Activated CD4-positive, alpha-beta memory T cell treated with anti-CD3 and anti-CD28 coated beads for 36 hours (primary cell): ENCODE measurements at regions not wholly inside any gene's neighbourhood (a gene's known extent, or its start where the extent isn't known, plus 50 kb on each side); places are given as distances from the start of the nearest gene placed in this dataset.
"Not testable (repeated sequence)": the region's sequence is repeated elsewhere in the genome, so short reads cannot be mapped to it uniquely, and the experiment has no call there.

Experiments used
- CTCF ChIA-PET: fragments of 350-600 bp; sonication (Branson Sonifier 250); formaldehyde crosslinking; loops from one replicate; lab custom pipeline; 2021; ENCODE audit warnings: antibody characterized with exemption, inconsistent platforms; lab: Charles Lee
- POLR2A ChIA-PET: fragments of 350-600 bp; sonication (Branson Sonifier 250); formaldehyde crosslinking; loops from one replicate; lab custom pipeline; 2021; ENCODE audit warnings: antibody characterized with exemption; lab: Charles Lee
- DNase-seq: peaks from one replicate; pipeline ENCODE4 v3.0.0-alpha.2; 2020
- H3K27ac Mint-ChIP-seq: one replicate; pipeline ENCODE4 v1.8.0; 2021; ENCODE audit warnings: mixed read lengths
- H3K27me3 Mint-ChIP-seq: one replicate; pipeline ENCODE4 v1.8.0; 2021; ENCODE audit warnings: mixed read lengths
- H3K36me3 Mint-ChIP-seq: one replicate; pipeline ENCODE4 v1.8.0; 2021; ENCODE audit warnings: mixed read lengths
- H3K4me1 Mint-ChIP-seq: one replicate; pipeline ENCODE4 v1.8.0; 2021; ENCODE audit warnings: low read depth, mixed read lengths
- H3K4me3 Mint-ChIP-seq: one replicate; pipeline ENCODE4 v1.8.0; 2021; ENCODE audit warnings: mild to moderate bottlenecking, mixed read lengths
- H3K9me3 Mint-ChIP-seq: one replicate; pipeline ENCODE4 v1.8.0; 2021; ENCODE audit warnings: mixed read lengths
- intact Hi-C: fragments of 100-400 bp; cut with micrococcal nuclease; formaldehyde crosslinking; loops from one replicate; pipeline ENCODE4 v1.15.1; 2023

- ChIA-PET CTCF (no interaction called here), POLR2A (no interaction called here)
- H3K4me1 Mint-ChIP-seq = no peaks in the 10 kb centered on the region
Measured at GRCh38 chr13:53101883-53102282, 73.3 kb downstream of the OLFM4 start.

GRCh38 chr13:53104136-53104535 is 75.5 kb downstream of the OLFM4 start:
- Mint-ChIP-seq H3K27ac (no peak overlapping the region), H3K27me3 (peaks cover 4% of the 10 kb centered on the region), H3K4me1 (no peaks in the 10 kb centered on the region), H3K4me3 (no peak overlapping the region), H3K9me3 (no peaks in the 10 kb centered on the region), H3K36me3 (no peaks in the 10 kb centered on the region)
- intact Hi-C loops = no loop called here
- DNase-seq = no peak
- CTCF ChIA-PET = no interaction called here
- POLR2A ChIA-PET = no interaction called here

More at GRCh38 chr13:53101883-53102282, 73.3 kb downstream of the OLFM4 start:
- DNase-seq = no peak
- no peaks in the 10 kb centered on the region for H3K36me3 Mint-ChIP-seq
- H3K4me3 Mint-ChIP-seq = no peak overlapping the region
- no peak overlapping the region for H3K27ac Mint-ChIP-seq
- H3K9me3 Mint-ChIP-seq = no peaks in the 10 kb centered on the region
- intact Hi-C loops = no loop called here
- no peaks in the 10 kb centered on the region for H3K27me3 Mint-ChIP-seq

- no peak for DNase-seq
- H3K27me3 Mint-ChIP-seq = peaks cover 4% of the 10 kb centered on the region
- no peaks in the 10 kb centered on the region for H3K4me1 Mint-ChIP-seq
- H3K27ac Mint-ChIP-seq = no peak overlapping the region
- no peak overlapping the region for H3K4me3 Mint-ChIP-seq
- H3K36me3 Mint-ChIP-seq = no peaks in the 10 kb centered on the region
- CTCF ChIA-PET = interaction anchor here (1.4 kb wide), 1 partner anchor 32 kb away, joined by 3 read pairs; no protein-coding TSS in a partner anchor
- H3K9me3 Mint-ChIP-seq = no peaks in the 10 kb centered on the region
- POLR2A ChIA-PET = no interaction called here
- intact Hi-C loops = no loop called here
Measured at GRCh38 chr13:53105477-53105876, 76.9 kb downstream of the OLFM4 start.

GRCh38 chr13:53105890-53106289 is 77.3 kb downstream of the OLFM4 start:
- no peak overlapping the region for H3K4me3 Mint-ChIP-seq
- H3K27me3 Mint-ChIP-seq = peaks cover 4% of the 10 kb centered on the region
- H3K9me3 Mint-ChIP-seq = no peaks in the 10 kb centered on the region
- ChIA-PET CTCF (interaction anchor here (1.4 kb wide), 1 partner anchor 31 kb away, joined by 3 read pairs; no protein-coding TSS in a partner anchor), POLR2A (no interaction called here)
- intact Hi-C loops = no loop called here
- no peak overlapping the region for H3K27ac Mint-ChIP-seq
- H3K4me1 Mint-ChIP-seq = no peaks in the 10 kb centered on the region
- no peaks in the 10 kb centered on the region for H3K36me3 Mint-ChIP-seq
- no peak for DNase-seq

GRCh38 chr13:53110181-53110580 is 81.6 kb downstream of the OLFM4 start:
- POLR2A ChIA-PET = no interaction called here
- CTCF ChIA-PET = no interaction called here
- DNase-seq = no peak
- no peaks in the 10 kb centered on the region for H3K4me1 Mint-ChIP-seq
- intact Hi-C loops = no loop called here
- no peaks in the 10 kb centered on the region for H3K36me3 Mint-ChIP-seq
- H3K27ac Mint-ChIP-seq = no peak overlapping the region
- peaks cover 4% of the 10 kb centered on the region for H3K27me3 Mint-ChIP-seq
- H3K4me3 Mint-ChIP-seq = no peak overlapping the region
- no peaks in the 10 kb centered on the region for H3K9me3 Mint-ChIP-seq

- no peaks in the 10 kb centered on the region for H3K4me1 Mint-ChIP-seq
- no peak for DNase-seq
- POLR2A ChIA-PET = no interaction called here
- intact Hi-C loops = no loop called here
- H3K27me3 Mint-ChIP-seq = peaks cover 4% of the 10 kb centered on the region
- H3K4me3 Mint-ChIP-seq = no peak overlapping the region
- CTCF ChIA-PET = no interaction called here
- H3K9me3 Mint-ChIP-seq = no peaks in the 10 kb centered on the region
- no peak overlapping the region for H3K27ac Mint-ChIP-seq
- no peaks in the 10 kb centered on the region for H3K36me3 Mint-ChIP-seq
Measured at GRCh38 chr13:53110614-53111013, 82.0 kb downstream of the OLFM4 start.

GRCh38 chr13:53112522-53112921 is 83.9 kb downstream of the OLFM4 start:
- intact Hi-C loops = no loop called here
- ChIA-PET CTCF (no interaction called here), POLR2A (no interaction called here)
- H3K4me3 Mint-ChIP-seq = no peak overlapping the region
- H3K27ac Mint-ChIP-seq = no peak overlapping the region
- no peak for DNase-seq
- H3K27me3 Mint-ChIP-seq = peaks cover 4% of the 10 kb centered on the region
- H3K9me3 Mint-ChIP-seq = no peaks in the 10 kb centered on the region
- no peaks in the 10 kb centered on the region for H3K36me3 Mint-ChIP-seq
- H3K4me1 Mint-ChIP-seq = no peaks in the 10 kb centered on the region

- POLR2A ChIA-PET, H3K4me1 Mint-ChIP-seq, DNase-seq, H3K27me3 Mint-ChIP-seq, H3K27ac Mint-ChIP-seq, intact Hi-C loops, H3K36me3 Mint-ChIP-seq, H3K4me3 Mint-ChIP-seq, H3K9me3 Mint-ChIP-seq, CTCF ChIA-PET: not testable (repeated sequence)
Measured at GRCh38 chr13:53117048-53117447, 88.4 kb downstream of the OLFM4 start.

- no peaks in the 10 kb centered on the region for H3K27me3 Mint-ChIP-seq
- DNase-seq = no peak
- ChIA-PET POLR2A (no interaction called here), CTCF (no interaction called here)
- no peaks in the 10 kb centered on the region for H3K36me3 Mint-ChIP-seq
- intact Hi-C loops = no loop called here
- peaks cover 3% of the 10 kb centered on the region for H3K9me3 Mint-ChIP-seq
- H3K4me3 Mint-ChIP-seq = no peak overlapping the region
- H3K4me1 Mint-ChIP-seq = no peaks in the 10 kb centered on the region
- H3K27ac Mint-ChIP-seq = no peak overlapping the region
Measured at GRCh38 chr13:53121131-53121773, 92.6 kb downstream of the OLFM4 start.

- no peak for DNase-seq
- no peak overlapping the region for H3K4me3 Mint-ChIP-seq
- POLR2A ChIA-PET = no interaction called here
- H3K4me1 Mint-ChIP-seq = no peaks in the 10 kb centered on the region
- H3K27ac Mint-ChIP-seq = no peak overlapping the region
- H3K27me3 Mint-ChIP-seq = no peaks in the 10 kb centered on the region
- CTCF ChIA-PET = no interaction called here
- intact Hi-C loops = no loop called here
- H3K36me3 Mint-ChIP-seq = no peaks in the 10 kb centered on the region
- H3K9me3 Mint-ChIP-seq = peaks cover 3% of the 10 kb centered on the region
Measured at GRCh38 chr13:53121919-53122318, 93.3 kb downstream of the OLFM4 start.

- H3K27ac Mint-ChIP-seq = no peak overlapping the region
- no peaks in the 10 kb centered on the region for H3K36me3 Mint-ChIP-seq
Measured at GRCh38 chr13:53123536-53123935, 94.9 kb downstream of the OLFM4 start.

GRCh38 chr13:53124623-53125022 is 96.0 kb downstream of the OLFM4 start:
- Mint-ChIP-seq H3K27me3 (no peaks in the 10 kb centered on the region), H3K27ac (no peak overlapping the region), H3K9me3 (no peaks in the 10 kb centered on the region), H3K4me1 (no peaks in the 10 kb centered on the region), H3K36me3 (no peaks in the 10 kb centered on the region), H3K4me3 (no peak overlapping the region)
- CTCF ChIA-PET = no interaction called here
- DNase-seq = no peak
- POLR2A ChIA-PET = no interaction called here
- intact Hi-C loops = no loop called here

More at GRCh38 chr13:53123536-53123935, 94.9 kb downstream of the OLFM4 start:
- POLR2A ChIA-PET = no interaction called here
- intact Hi-C loops = no loop called here
- Mint-ChIP-seq H3K4me1 (no peaks in the 10 kb centered on the region), H3K9me3 (peaks cover 2% of the 10 kb centered on the region), H3K27me3 (no peaks in the 10 kb centered on the region), H3K4me3 (no peak overlapping the region)
- CTCF ChIA-PET = no interaction called here
- DNase-seq = no peak

- H3K27ac Mint-ChIP-seq = no peak overlapping the region
- no peaks in the 10 kb centered on the region for H3K9me3 Mint-ChIP-seq
- no peaks in the 10 kb centered on the region for H3K36me3 Mint-ChIP-seq
- no peaks in the 10 kb centered on the region for H3K27me3 Mint-ChIP-seq
- no peaks in the 10 kb centered on the region for H3K4me1 Mint-ChIP-seq
- no peak overlapping the region for H3K4me3 Mint-ChIP-seq
- ChIA-PET POLR2A (no interaction called here), CTCF (no interaction called here)
- intact Hi-C loops = no loop called here
- DNase-seq = no peak
Measured at GRCh38 chr13:53126841-53127245, 98.2 kb downstream of the OLFM4 start.
